ENCODE measurements at regions not wholly inside any gene's neighbourhood (a gene's known extent, or its start where the extent isn't known, plus 50 kb on each side); places are given as distances from the start of the nearest gene placed in this dataset.

- TF ChIP-seq CTCF (IDR thresholded peaks at IDR 0.05) (no peak), POLR2A (IDR thresholded peaks at IDR 0.05) (no peak)
Measured at GRCh38 chr12:30030693-30031374, 247.1 kb upstream of the TMTC1 start.

Measured in breast epithelium (tissue), 3 donors.